GM23338 (cell line): ENCODE measurements at regions not wholly inside any gene's neighbourhood (a gene's known extent, or its start where the extent isn't known, plus 50 kb on each side); places are given as distances from the start of the nearest gene placed in this dataset.

ENCODE experiments used
- CTCF ChIP-seq, 2 experiments: fragments of 200-600 bp in 1 of 2; sonication (generic) in 1 of 2; conservative IDR thresholded peaks; 2 replicates each; pipeline versions ENCODE4 v1.5.1 to v1.6.1; 2016 to 2017; ENCODE audit warnings: antibody characterized with exemption in 2 of 2, low read depth in 2 of 2, mild to moderate bottlenecking in 2 of 2, moderate library complexity in 1 of 2
- ETS1 ChIP-seq: IDR thresholded peaks from 2 replicates; pipeline ENCODE4 v1.6.1; 2016; ENCODE audit warnings: antibody characterized with exemption
- EZH2 ChIP-seq: fragments of 200-600 bp; sonication (generic); IDR thresholded peaks from one replicate; pipeline ENCODE4 v1.8.0; 2017; ENCODE audit warnings: antibody characterized with exemption, mild to moderate bottlenecking, low read depth; ENCODE audit not compliant: unreplicated experiment
- EZH2phosphoT487 ChIP-seq: fragments of 200-600 bp; sonication (generic); IDR thresholded peaks from one replicate; pipeline ENCODE4 v1.8.1; 2018; ENCODE audit warnings: antibody characterized with exemption; ENCODE audit not compliant: unreplicated experiment
- NANOG ChIP-seq: IDR thresholded peaks from 2 replicates; pipeline ENCODE4 v1.6.1; 2016; ENCODE audit warnings: antibody characterized with exemption, borderline replicate concordance
- POLR2AphosphoS5 ChIP-seq: IDR thresholded peaks from 2 replicates; pipeline ENCODE4 v1.6.1; 2016; ENCODE audit warnings: antibody characterized with exemption, low read depth
- REST ChIP-seq: IDR thresholded peaks from one replicate; pipeline ENCODE4 v1.6.1; 2018; ENCODE audit warnings: antibody characterized with exemption; ENCODE audit not compliant: unreplicated experiment
- ZNF462 ChIP-seq: fragments of 250-450 bp; sonication (Bioruptor Pico); IDR thresholded peaks from 2 replicates; pipeline ENCODE4 v1.5.0; 2020; ENCODE audit warnings: mild to moderate bottlenecking, moderate library complexity

GRCh38 chr2:191478799-191479679 is 198.9 kb upstream of the NABP1 start:
- no peak for TF ChIP-seq NANOG
- no peak for TF ChIP-seq ETS1
- no peak for TF ChIP-seq EZH2
- TF ChIP-seq CTCF (conservative IDR thresholded peaks at IDR 0.05; ENCODE audit: low read depth in 2 of 2) = no peak
- no peak for TF ChIP-seq POLR2AphosphoS5
- no peak for TF ChIP-seq EZH2phosphoT487
- no peak for TF ChIP-seq REST
- no peak for TF ChIP-seq ZNF462 (CRISPR knock-in tag)
